ENCODE measurements at regions not wholly inside any gene's neighbourhood (a gene's known extent, or its start where the extent isn't known, plus 50 kb on each side); places are given as distances from the start of the nearest gene placed in this dataset.

DNA sequence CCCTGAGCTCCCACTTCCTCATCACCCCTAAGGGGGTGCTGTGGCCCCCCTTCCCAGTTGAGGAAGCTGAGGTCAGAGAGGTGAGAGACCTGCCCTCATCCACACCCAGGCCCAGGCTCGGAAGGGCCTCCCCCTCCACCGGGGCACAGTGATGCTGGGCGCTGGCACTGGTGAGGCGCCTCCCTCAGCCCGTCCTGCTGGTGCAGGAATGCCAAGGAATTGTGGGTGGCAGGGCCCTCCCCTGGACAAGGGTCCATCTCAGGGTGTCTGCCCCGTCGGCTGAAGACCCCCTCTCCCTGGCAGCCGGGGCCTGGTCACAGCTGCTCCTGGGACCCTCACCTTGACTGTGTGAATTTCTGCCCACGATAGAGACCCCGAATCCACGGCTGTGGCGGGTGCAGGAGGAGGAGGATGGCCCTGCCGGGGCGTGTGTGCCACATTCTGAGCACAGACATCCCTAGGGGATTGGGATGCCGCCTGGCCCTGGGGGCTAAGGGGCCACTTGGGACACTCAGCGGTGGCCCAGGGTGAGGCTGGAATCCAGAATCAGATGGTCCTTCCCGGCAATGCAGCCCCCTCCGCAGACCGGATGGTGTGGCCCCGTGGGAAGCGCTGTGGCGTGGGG is 70.2 kb upstream of the GATA5 start:
- no peak for ATAC-seq

DNA sequence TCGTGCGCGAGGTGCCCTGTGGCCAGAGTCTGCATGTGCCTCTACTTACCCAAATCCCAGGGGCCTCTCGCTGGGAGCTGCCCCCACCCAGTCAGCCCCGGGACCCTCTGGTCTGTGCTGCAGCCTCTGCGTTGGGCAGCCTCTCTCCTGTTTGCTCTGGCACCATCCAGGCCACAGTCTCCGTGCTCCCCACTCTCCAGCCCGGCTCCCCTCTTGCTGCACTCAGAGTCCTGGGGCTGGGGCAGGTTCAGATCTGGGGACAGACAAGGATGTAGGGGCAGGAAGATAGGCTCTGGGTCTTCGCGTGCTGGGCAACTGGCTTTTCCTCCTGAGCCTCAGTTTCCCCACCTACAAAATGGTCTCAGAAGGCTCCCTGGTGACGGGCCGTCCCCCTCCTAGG is 70.8 kb upstream of the GATA5 start:
- no peak for ATAC-seq

DNA sequence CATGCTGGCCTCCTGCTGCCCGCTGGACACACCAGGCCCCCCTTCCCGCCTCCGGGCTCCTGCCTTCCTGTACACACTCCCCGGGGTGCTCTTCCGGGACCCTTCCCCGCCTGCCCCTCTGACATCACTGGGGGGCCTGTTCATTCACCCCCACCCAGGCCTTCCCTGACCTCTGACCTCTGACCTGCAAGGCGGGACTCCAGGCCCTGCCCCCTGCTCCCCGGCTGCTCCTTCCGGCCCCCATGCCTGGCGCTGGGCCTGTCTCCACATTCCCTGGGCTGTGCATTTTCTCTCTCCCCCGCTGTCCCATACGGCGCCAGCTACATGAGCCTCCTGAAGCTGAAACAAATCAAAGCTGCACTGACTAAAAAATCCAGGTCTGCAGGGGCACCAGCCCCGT is 71.6 kb upstream of the GATA5 start:
- no peak for ATAC-seq

DNA sequence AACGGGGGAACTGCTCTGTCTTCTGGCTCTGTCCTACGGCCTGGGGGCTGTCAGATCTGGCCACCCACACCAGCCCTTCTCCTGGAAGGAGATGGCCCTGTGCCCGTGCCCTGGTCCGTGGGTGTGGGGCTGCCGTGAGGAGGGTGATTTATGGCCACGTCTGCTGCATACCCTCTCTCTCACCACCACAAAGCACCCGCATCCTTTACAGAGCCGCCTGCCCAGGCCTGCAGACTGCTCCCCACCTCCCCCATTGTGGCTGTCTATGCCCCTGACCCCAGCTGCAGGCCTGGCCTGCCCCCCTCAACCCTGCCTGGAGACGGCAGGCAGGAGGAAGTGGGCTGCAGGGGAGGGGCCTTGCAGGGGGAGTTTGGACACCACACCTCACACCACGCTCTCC is 72.7 kb upstream of the GATA5 start:
- ATAC-seq, result no peak

DNA sequence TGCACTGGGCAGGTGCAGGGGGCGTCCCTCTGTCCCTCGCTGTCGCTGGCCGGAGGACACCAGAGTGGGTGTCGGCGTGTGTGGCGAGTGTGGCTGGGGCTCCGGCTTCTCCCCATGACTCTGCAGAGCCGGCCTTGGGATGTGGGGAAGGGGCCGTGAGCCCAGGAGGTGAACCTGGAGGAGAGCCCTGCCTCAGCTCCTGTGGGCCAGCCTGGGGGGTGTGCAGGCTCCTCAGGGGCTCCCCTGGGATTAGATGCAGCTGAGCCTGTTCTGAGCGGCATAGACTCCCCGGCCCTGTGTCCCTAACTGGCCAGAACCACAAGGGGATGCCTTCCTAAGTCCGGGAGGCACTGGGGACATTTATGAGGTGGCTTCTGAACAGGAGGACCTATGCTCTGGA is 73.2 kb upstream of the GATA5 start:
- no peak for ATAC-seq

DNA sequence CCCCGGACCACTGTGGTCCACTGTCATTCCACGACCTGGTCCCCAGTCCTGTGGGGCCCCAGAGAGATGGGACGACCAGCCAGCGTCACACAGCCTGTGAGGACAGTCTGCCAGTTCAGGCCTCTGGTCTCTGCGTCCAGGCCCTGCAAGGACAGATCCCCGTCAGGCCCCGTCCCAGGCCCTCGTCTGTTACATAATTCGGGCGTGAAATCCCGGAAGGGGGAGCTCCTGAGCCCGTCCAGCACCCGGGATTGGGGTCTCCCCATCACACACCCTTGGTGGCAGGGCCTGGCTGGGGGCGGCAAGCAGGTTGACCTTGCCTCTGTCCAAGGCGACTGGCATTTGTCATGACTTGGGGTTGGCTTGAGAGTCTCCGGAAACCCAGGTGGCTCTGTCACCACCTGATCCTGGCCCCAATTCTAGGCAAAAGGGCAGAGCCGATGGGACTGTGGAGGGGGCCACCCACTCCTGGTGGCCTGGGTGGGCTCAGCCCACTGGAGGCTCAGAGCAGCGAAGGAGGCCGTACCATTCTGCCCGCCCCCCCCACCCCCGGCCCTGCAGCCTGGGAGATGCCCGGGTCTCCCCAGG is 73.8 kb upstream of the GATA5 start:
- no peak for ATAC-seq

DNA sequence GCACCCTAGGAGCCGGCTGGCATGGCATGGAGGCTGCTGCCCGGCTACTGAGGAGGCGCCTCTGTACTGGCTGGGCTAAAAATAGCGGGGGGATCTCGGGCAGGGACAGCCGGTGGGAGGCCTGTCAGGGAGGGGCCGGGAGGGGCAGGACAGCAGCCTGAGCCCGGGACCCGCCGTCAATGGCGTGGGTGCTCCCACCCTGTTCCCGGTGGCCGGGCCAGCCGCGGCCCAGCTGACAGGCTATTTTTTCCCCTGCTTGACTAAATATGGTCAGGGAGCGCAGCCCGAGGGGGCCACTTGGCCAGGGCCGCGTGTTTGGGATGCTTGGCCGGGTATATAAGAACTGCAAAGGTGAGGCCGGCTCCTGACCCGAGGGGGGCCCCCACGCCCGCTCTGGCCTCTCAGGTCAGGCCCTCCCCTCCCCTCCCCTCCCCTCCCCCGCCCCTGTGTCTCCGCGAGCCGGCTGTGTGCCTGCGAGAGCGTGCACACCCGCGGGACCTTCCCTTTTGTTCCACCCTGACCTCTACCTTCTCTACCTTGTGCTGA is 74.4 kb upstream of the GATA5 start:
- no peak for ATAC-seq

DNA sequence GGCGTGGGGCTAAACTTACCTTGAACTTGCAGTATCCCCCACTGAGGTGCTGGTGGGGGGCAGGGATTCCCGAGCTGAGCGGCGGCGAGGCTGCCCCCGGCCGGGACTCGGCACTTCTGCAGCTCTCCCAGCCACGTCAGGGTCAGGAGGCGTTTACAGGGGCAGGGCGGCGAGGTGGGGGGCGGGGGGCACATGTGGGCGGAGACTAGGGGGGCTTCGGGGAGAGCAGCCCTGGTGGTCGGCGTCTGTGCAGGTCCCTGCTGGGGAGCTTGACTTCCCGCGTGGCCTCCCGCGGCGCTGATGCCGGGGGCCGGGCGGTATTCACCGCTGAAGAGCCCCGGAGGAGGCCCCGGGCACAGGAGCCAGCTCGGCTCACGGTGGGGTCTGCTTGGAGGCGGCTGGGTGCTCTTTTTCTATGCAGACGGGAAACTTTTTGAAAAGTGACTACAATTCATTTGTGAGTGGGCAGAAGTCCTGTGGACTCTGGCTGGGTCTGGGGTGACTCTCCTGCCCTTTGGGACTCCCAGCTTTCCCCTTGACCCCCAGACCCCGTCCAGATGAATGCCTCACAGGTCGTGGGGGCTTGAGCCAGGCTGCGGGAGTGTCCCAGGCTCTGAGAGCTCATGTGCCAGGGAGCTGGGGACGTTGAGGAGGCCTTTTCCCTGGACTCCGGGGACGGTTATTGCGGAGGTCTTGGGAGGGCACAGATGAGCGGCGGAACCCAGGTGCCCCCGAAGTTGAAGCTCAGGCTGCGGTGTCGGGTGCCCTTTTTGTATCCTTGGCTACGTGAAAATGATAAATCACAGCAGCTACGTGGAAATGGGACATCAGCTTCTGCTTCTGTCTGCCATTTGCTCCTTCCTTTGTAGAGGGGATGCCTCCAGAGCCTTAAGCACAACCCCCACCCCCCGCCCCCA is 75.9 kb upstream of the GATA5 start:
- no peak for ATAC-seq

DNA sequence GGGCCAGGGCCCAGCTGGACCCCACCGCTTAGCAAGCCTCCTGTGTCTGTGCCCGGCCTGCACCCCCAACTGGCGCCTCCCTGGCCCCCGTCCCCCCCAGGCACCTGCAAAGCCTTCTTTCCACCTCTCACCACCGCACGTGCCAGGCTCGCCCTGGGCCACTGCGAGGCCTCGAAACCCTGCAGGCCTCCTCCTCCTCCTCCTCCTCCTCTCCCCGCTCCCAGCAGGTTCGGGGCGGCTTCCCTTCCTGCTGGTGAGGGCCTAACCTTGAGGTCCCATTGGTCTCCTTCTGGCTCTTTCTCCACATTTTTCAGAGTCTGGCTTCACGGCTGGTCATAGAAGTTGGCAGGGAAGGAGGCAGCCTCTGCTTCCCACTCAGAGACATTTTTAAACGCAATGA is 76.8 kb upstream of the GATA5 start:
- no peak for ATAC-seq

DNA sequence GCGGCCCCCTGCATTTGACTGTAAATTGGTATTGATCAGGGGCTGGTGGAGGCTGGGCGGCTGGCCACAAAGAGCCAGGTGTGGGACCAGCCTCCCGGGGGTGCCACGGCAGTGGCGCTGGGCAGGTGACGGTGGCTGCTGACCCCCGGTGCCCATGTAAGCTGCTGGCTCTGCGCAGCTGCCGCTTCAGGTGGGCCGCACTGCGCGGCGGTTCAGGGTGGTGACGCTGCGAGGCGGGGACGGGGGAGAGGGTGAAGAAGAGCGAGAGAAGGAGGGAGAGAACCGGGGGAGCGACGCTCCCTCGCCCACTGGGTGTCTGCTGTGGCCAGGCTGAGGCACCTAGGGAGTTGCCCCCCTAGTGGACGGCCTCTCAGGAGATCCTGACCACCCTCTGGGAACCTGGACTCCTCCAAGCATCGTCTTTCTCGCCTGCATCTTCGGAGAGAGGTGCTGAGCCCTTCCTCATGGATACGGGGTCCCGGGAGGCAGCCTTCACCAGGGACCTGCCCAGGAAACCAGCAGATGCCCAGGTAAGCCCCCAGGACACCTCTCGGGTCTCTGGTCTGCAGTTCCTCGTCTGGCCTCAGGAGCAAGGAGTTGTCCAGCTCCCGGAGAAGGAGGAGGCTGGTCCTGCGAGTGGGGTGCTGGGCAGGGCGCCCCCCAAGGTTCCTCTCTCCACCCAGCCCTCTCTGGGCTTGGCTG is 77.5 kb upstream of the GATA5 start:
- ATAC-seq, result no peak

DNA sequence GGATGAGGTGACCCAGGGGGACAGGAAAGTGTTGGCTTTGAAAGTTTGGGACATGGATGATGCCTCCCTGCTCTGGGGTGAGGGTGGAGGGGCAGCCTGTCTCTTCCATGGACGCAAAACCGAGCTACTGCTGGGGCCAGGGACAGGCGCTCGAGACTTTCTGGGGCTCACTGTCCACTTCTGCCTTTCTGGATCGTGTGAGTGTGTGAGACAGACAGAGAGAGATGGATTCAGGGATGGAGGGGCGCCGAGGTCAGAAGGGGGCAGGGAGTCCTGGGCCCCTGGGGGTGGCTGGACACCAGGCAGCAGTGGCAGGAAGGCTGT is 78.0 kb upstream of the GATA5 start:
- no peak for ATAC-seq

DNA sequence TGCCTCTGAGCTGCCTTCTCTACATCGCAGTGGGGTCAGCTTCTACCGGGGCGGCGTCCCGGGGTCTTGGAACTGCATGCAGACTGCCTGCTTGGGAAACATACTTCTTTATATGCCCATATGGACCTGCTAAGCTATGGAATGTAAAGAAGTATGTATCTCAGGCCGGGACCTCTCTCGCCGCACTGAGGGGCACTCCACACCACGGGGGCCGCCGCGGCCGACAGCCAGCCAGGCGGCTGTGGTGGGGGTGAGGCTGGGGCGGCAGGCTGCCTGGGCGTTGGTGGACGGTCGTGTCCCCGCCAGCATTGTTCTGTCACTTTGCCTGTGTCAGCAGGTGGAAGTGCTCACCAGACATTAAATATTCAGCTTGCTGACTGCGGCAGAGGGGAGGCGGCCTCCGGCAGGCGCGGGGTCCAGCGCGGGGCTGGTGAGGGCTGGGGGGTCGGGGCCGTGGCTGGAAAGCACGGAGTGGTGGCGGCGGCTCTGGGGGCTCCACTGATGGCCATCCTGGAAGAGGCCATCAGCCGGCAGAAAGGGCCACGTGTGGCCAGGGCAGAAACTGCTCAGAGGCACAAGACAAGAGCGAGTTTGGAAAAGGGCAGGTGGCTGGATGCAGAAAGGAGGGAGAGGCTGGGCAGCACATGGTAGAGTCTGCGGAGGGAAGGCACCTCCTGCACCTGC is 78.6 kb upstream of the GATA5 start:
- ATAC-seq, result no peak

DNA sequence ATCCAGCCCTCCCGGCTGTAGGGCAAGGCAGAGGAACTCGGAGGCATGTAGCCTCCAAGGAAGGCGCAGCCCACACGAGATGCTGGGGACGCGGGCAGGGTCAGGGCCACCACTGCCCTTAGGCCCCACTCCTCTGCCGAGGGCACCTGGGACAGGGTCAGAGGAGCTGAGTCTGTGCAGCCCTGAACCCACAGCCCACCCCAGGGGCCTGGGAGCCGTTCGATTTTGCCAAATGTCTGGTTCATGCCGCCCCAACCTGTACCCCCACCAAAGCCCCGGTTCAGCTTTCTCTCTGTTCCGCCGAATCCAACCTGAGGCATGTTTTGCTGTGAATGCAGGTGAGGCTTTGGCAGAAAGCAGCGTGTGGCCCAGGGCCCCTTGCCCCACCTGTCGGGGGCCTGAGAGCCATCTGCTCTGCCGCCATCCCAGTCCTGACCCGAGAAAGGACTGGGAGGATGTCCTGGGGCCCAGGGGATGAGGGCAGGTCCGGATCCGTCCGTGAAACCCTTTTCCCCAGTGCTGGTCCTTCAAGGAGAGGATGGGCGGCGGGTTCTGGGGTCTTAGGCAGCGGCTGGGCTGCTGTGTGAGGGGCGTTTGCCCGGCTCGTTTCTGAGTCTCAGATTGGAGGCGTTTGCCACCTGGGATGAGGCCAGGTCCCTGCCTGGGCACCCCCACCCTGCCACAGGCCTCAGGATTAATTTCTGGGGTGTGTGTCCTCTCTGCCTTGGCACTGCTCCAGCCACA is 79.3 kb upstream of the GATA5 start:
- ATAC-seq, result no peak

DNA sequence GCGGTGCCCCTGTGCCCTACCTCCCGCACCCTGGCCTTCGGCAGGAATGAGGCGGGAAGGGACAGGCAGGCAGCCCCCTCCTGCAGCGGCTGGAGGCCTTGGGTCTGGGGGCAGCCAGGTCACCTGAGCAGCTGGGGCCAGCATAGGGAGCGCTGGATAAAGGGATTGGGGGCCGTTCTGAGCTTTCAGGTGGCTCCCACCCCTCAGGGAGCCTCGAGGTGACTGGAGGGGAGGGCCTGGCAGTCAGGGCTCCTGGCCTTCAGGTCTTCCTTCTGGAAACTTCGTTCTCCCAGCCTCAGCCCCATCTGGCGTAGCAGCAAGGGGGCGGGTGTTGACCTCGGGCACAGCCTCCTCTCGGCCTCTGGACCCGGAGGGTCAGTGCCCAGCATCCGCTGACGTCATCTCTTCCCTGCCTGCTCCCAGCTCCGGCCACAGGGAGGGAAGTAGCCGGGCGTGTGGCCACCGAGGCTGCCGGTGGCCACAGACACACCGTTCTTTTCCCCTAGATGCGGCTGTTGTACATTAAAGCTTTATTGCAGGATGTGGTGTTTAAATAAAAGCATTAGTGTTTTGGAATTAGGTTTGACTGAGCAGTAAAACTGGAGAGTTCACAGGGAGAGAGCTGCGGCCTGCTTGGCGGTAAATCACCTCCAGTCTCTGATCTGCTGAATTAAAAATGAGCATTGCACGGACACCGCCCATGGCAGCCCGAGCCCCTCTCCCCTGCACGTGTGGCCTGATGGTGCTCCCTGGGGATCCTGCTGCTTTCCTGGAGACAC is 80.0 kb upstream of the GATA5 start:
- no peak for ATAC-seq

DNA sequence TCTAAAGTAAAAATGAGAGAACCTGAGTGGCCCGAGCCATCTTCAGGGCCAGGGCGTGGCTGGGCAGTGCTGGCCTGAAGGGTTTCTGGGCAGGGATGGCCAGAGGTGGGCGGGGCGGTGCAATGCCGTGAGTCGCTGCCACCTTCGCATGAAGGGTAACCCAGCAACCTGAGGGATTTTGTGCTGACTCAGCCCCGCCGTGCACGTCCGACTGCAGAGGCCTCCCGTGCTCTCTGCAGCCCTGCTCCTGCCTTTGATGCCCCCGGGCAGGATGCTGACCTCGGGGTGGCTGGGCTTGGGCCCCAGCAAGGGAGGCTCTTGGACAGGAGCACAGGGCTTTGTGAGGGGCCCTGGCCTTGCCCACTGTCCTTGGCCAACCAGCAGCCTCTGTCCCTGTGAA is 81.7 kb upstream of the GATA5 start:
- no peak for ATAC-seq

DNA sequence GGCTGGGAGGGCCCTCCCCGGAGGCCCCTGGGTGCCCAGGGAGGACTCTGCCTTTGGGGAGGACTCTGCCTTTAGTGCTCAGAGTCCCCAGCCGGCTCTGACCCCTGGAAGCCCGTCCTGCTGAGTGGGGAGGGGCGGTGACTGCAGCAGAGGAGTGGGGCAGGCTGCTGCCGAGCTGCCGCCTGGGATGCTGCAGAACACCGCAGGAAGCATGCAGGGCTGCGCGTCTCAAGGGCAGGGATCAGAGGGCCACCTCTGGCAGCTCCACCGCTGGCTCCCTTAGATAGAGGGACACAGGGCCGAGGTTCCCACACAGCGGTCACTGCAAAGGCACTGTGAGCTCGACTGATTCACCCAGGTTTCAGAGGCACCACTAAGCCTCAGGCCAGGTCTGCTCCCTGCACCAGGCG is 82.2 kb upstream of the GATA5 start:
- ATAC-seq, result no peak

DNA sequence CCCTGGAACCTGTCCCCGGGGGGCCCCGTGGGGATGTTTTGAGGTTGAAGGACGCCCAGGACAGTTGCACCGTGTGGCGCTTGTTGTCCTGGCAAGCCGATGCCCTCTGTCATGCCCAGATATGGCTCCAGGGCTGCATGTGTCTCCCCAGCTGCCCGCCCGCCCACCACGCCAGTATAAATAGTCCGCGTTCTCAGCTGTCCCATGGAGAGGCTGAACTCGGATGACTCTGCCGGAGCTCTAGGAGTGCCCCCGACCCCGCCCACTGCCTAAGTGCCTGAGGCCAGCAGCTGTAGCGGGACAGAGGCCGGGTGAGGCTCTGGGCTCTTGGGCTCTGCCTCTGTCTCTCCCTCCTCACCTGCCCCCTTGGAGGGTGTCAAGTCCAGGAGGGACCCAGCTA is 83.0 kb upstream of the GATA5 start:
- no peak for ATAC-seq

DNA sequence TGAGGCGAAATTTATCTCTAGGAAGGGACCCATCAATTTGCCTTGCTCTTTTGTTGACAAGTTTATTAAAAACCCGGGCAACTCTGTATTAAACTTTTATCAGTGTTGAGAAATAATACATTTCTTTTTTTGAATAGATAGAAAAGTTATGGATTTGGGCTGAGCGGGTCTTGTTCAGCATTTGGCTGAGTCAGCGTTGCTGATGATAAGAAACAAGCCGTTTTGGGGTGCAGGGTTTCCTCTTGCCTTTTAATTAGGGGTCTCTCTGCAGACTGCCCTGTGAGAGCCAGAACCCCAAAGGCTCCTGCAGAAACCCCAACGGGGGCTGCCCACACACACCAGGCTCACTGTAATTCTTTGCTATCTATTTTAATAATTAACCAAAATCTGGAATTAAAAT is 82.1 kb upstream of the SLCO4A1 start:
- no peak for ATAC-seq

DNA sequence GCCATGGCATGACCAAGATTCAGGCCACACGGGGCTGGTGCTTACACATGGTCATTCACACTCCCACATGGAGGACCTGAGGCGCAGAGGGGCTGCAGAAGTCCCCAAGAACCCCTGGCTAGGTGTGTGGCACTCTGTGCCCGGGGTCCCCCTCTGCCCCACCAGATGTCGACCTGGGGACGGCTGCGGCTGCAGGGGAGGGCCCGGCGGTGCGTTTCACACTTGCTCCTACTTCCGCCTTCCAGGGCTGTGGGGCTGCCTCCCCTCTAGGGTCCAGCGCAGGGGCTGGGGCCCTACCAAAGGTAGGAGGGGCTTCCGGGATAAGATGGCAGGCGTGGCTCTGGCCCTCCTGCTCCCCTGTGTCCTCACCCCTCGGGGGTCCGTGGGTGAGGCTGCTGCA is 81.1 kb upstream of the SLCO4A1 start:
- no peak for ATAC-seq

DNA sequence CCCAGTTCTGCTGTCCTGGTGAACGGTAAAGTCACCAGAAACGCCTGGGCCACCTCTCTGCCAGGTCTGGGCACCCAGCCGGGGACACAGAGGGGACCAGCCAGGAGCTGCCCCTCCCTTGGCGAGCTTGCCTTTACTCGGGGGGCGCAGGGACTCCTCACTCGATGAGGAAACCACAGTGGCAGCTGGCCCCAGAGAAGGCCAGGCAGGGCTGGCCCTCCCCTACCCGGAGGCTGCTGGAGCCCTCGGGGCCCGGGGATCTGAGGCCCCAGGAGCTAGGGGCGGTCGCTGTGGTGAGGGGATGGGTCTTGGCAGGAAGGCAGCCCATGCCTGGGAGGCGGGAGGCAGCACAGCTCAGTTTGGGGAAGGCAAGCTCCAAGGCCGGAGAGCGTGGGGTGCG is 80.4 kb upstream of the SLCO4A1 start:
- no peak for ATAC-seq

DNA sequence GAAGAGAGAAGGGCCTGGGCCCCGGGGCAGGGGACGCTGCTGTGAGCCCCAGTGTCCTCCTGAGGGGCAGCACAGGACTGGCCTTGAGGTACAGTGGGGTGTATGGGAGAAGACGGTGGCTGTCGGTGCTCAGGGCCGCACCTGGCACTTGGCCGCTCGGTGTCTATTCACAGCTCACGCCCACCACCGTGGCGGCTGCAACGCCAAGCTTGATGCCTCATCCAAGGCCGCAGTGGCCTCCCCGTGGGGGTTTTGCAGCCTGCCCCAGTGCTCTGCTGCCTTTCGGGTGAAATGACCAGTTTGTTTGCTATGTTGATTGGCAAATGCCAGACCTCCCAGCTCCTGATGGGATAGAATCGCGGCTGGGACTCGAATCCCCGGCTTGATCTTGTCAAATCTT is 79.5 kb upstream of the SLCO4A1 start:
- ATAC-seq, result no peak
